Right lobe of liver (tissue), 6 donors: ENCODE measurements at regions not wholly inside any gene's neighbourhood (a gene's known extent, or its start where the extent isn't known, plus 50 kb on each side); places are given as distances from the start of the nearest gene placed in this dataset.

Experiments
- ATAC-seq, 4 donors: fragments of 200-7000 bp; cut with Tn5 transposase; one replicate each; pipeline ENCODE4 v1.9.1; 2020; ENCODE audit warnings: mild to moderate bottlenecking in 4 of 4, moderate library complexity in 4 of 4
- DNase-seq, 3 donors: peaks; one replicate each; pipeline ENCODE4 v3.0.0-alpha.2; 2020
- H3K27ac ChIP-seq, 3 donors: fragments of 200-600 bp; one replicate each; pipeline ENCODE4 v1.8.0; 2022
- H3K27me3 ChIP-seq, 2 donors: fragments of 200-600 bp; one replicate each; pipeline ENCODE4 v1.8.0; 2022
- H3K36me3 ChIP-seq, 4 donors: fragments of 200-600 bp; sonication (generic) in 1 of 4; one replicate each; pipeline versions ENCODE4 v1.5.1 to v1.8.0; 2017 to 2022; ENCODE audit warnings: control low read depth in 1 of 4
- H3K4me1 ChIP-seq, 4 donors: fragments of 200-600 bp; sonication (generic) in 1 of 4; one replicate each; pipeline versions ENCODE4 v1.5.1 to v1.8.0; 2017 to 2022; ENCODE audit warnings: control low read depth in 1 of 4
- H3K4me3 ChIP-seq, 3 donors: fragments of 200-600 bp; one replicate each; pipeline ENCODE4 v1.8.0; 2022
- H3K9me3 ChIP-seq, 4 donors: fragments of 200-600 bp; sonication (generic) in 1 of 4; one replicate each; pipeline versions ENCODE4 v1.5.1 to v1.8.0; 2017 to 2022; ENCODE audit warnings: control low read depth in 1 of 4
- POLR2A ChIP-seq: fragments of 450-650 bp; IDR thresholded peaks from one replicate; pipeline ENCODE4 v1.6.1; 2017; ENCODE audit warnings: antibody characterized with exemption, mild to moderate bottlenecking
- WGBS: methylation state at CpG from one replicate; pipeline ENCODE4 v1.1.6; 2018; ENCODE audit warnings: low coverage, low lambda C conversion rate; ENCODE audit not compliant: insufficient coverage; ENCODE audit errors: missing lambda C conversion rate; 5-methylcytosine and 5-hydroxymethylcytosine counted together
- intact Hi-C, 2 donors: fragments of 100-400 bp; cut with DNase I; formaldehyde crosslinking; loops; one replicate each; pipeline versions ENCODE4 v1.11.2 to v1.14.1; 2022
- TF ChIP-seq, protein P1 (sequence below), 4 donors: fragments of 200-600 bp in 3 of 4; fragments of 450-650 bp in 1 of 4; IDR thresholded peaks; one replicate each; pipeline versions ENCODE4 v1.5.1 to v1.8.0; 2016 to 2022; ENCODE audit warnings: antibody characterized with exemption in 4 of 4, mild to moderate bottlenecking in 2 of 4
- donor health status: DM: no; HTN: yes; CAD: no.
- donor health status: DM: no; HTN: no; CAD: no.
- donor health status: DM: no; HTN: no; CAD: no.
- donor health status: DM: no; HTN: yes; CAD: no.
- donor health status: DM: no; HTN: yes; CAD: no.

DNA sequence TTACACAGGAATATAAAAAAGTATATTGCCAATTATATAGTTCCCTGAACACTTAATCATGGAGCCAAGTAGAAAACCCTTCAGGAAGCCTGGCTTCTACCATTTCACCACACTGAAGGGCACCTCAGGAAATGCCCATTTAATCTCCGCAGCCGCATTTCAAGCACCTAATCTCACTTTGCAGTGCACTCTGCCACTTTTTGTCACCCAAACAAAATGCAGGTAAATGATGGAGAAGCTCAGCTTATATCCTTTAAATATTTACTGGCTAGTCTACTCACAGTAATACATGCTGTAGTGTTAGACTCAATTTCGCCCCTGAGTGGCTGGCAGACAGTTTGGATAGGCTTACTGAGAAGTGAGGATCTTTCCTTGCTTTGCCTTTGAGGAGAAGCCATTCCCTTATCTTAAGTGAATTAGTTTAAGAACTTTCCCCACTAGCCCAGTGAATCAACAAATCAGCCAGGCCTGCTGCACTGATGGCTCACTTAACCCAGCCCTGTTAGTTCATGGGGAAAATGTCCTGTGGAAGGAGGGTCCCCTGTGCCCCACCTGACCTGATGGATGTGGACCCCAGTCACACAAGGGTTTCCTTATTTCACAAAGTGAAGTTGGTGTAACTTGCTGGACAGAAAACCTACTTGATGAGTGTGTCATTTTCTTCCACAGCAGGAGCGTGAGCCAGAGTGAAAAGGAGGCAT is 209.7 kb downstream of the CAAP1 start:
- intact Hi-C loops: no loop called here
- H3K9me3 ChIP-seq: no peaks in the 10 kb centered on the region
- WGBS: 54% methylated on average over 4 of the region's 4 CpGs
- ATAC-seq (no peak), DNase-seq (no peak)
- no peaks in the 10 kb centered on the region for H3K27me3 ChIP-seq
- H3K4me3 ChIP-seq: no peak overlapping the region
- no peak for TF ChIP-seq POLR2A
- TF ChIP-seq, protein P1, sequence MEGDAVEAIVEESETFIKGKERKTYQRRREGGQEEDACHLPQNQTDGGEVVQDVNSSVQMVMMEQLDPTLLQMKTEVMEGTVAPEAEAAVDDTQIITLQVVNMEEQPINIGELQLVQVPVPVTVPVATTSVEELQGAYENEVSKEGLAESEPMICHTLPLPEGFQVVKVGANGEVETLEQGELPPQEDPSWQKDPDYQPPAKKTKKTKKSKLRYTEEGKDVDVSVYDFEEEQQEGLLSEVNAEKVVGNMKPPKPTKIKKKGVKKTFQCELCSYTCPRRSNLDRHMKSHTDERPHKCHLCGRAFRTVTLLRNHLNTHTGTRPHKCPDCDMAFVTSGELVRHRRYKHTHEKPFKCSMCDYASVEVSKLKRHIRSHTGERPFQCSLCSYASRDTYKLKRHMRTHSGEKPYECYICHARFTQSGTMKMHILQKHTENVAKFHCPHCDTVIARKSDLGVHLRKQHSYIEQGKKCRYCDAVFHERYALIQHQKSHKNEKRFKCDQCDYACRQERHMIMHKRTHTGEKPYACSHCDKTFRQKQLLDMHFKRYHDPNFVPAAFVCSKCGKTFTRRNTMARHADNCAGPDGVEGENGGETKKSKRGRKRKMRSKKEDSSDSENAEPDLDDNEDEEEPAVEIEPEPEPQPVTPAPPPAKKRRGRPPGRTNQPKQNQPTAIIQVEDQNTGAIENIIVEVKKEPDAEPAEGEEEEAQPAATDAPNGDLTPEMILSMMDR (IDR thresholded peaks at IDR 0.05): no peak
- no peaks in the 10 kb centered on the region for H3K4me1 ChIP-seq
- no peaks in the 10 kb centered on the region for H3K36me3 ChIP-seq
- no peak overlapping the region for H3K27ac ChIP-seq

DNA sequence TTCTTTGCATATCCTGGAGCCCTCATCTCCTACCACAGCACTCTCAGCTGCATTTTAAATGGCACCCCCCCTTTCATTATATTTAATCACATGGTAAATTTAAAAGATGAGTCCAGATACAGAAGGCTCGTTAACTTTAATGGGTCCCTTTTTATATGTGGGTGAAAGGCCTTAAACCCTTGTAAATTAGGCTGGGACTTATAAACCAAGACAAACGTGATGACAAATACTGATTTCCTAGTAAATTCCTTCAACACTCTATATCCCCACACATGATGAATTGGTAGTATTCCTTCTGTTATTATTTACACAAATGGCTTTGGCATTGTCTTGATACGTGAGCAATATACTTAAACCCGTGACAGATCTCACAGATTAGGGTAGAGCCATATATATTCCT is 210.6 kb downstream of the CAAP1 start:
- 49% methylated on average over 4 of the region's 4 CpGs for WGBS
- Histone ChIP-seq H3K4me1 (no peaks in the 10 kb centered on the region), H3K4me3 (no peak overlapping the region), H3K27me3 (no peaks in the 10 kb centered on the region), H3K36me3 (no peaks in the 10 kb centered on the region), H3K9me3 (no peaks in the 10 kb centered on the region), H3K27ac (no peak overlapping the region)
- no peak for ATAC-seq
- TF ChIP-seq POLR2A: no peak
- TF ChIP-seq, protein P1 (IDR thresholded peaks at IDR 0.05): no peak
- no peak for DNase-seq
- intact Hi-C loops: no loop called here

DNA sequence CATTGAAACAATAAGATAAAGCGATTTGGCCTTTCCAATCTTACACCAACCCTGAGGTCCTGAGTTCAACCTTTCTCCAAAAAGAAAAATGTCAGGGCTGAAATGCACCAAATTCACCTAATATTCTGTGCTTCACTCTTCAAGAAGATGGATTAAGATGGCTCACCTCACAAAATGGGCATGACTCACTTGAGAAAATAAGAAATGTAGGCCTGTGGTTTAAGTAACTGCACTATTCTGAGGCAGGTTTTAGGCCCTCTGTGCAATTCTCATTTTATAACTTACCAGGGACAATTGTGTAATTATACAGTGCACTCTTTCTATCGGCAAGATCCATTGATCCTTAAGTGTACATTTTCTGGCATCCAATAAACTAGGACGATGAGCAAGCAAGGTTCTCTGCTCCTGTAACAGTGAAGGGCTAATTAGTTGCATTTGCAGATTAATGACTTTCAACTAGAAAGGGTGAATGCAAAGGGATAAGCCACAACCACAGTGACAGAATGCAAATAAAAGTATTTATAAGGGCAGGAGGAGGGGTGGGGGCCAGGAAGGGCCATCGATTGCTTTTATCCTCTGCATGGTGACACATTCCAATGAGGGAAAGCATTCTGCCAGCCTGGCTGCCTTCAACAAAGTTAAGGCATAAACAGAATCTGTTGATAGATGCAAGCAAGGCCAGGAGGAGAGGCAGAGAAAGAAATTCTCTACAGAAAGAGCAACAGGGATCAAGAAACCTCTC is 214.5 kb downstream of the CAAP1 start:
- Histone ChIP-seq H3K9me3 (no peaks in the 10 kb centered on the region), H3K4me1 (no peaks in the 10 kb centered on the region), H3K27ac (no peak overlapping the region), H3K4me3 (no peak overlapping the region), H3K36me3 (no peaks in the 10 kb centered on the region), H3K27me3 (no peaks in the 10 kb centered on the region)
- ATAC-seq (no peak), DNase-seq (no peak)
- 40% methylated on average over 4 of the region's 4 CpGs for WGBS
- no peak for TF ChIP-seq POLR2A
- TF ChIP-seq, protein P1 (IDR thresholded peaks at IDR 0.05): no peak
- intact Hi-C loops: no loop called here

DNA sequence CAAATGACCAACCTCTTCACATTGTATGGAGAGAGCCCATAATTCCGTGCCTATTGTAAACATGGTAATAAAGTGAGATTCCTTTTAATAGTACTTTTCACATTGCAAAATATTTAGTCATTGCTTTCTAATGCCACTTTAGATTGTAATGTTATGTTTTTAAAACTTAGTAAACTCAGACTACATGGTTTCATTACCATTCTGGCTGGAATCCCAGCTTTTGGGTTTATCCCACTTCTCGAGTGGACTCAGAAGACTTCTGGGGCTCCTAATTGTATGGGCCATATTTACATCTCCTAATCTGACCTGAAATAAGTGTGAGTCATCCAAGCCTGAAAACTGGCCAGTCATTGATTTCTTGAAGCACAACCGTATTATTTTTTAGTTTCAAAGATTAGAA is 217.6 kb downstream of the CAAP1 start:
- no peak overlapping the region for H3K4me3 ChIP-seq
- no peaks in the 10 kb centered on the region for H3K27me3 ChIP-seq
- no peaks in the 10 kb centered on the region for H3K4me1 ChIP-seq
- H3K36me3 ChIP-seq: no peaks in the 10 kb centered on the region
- DNase-seq: no peak
- intact Hi-C loops: no loop called here
- WGBS: 44% methylated on average over 3 of the region's 3 CpGs
- ATAC-seq: no peak
- TF ChIP-seq POLR2A: no peak
- TF ChIP-seq, protein P1 (IDR thresholded peaks at IDR 0.05): no peak
- no peak overlapping the region for H3K27ac ChIP-seq
- H3K9me3 ChIP-seq: no peaks in the 10 kb centered on the region
